Suprapubic skin (tissue), 4 donors: ENCODE measurements at regions not wholly inside any gene's neighbourhood (a gene's known extent, or its start where the extent isn't known, plus 50 kb on each side); places are given as distances from the start of the nearest gene placed in this dataset.

ENCODE experiments used
- DNase-seq, 2 donors: peaks; one replicate each; pipeline ENCODE4 v3.0.0-alpha.2; 2019; ENCODE audit warnings: low spot score in 2 of 2
- H3K27ac ChIP-seq: fragments of 200-600 bp; sonication (generic); one replicate; pipeline ENCODE4 v1.5.1; 2019
- H3K27me3 ChIP-seq: fragments of 200-600 bp; sonication (generic); one replicate; pipeline ENCODE4 v1.5.1; 2019
- H3K36me3 ChIP-seq: fragments of 200-600 bp; sonication (generic); one replicate; pipeline ENCODE4 v1.5.1; 2019
- H3K4me1 ChIP-seq: fragments of 200-600 bp; sonication (generic); one replicate; pipeline ENCODE4 v1.5.1; 2019
- H3K4me3 ChIP-seq: fragments of 200-600 bp; sonication (generic); one replicate; pipeline ENCODE4 v1.5.1; 2019; ENCODE audit warnings: mild to moderate bottlenecking
- H3K9me3 ChIP-seq: fragments of 200-600 bp; sonication (generic); one replicate; pipeline ENCODE4 v1.5.1; 2019
- EP300 ChIP-seq: sonication (generic); formaldehyde crosslinking; IDR thresholded peaks from one replicate; pipeline ENCODE4 v1.6.1; 2017; ENCODE audit warnings: antibody characterized with exemption
- POLR2A ChIP-seq, 2 donors: fragments of 450-650 bp; IDR thresholded peaks; one replicate each; pipeline ENCODE4 v1.6.1; 2017; ENCODE audit warnings: antibody characterized with exemption in 2 of 2, mild to moderate bottlenecking in 2 of 2, moderate library complexity in 2 of 2
- POLR2AphosphoS5 ChIP-seq, 3 donors: sonication (generic); formaldehyde crosslinking; IDR thresholded peaks; one replicate each; pipeline ENCODE4 v1.6.1; 2017; ENCODE audit warnings: antibody characterized with exemption in 3 of 3
- WGBS: methylation state at CpG from one replicate; pipeline ENCODE4 v1.1.5; 2018; 5-methylcytosine and 5-hydroxymethylcytosine counted together
- TF ChIP-seq, protein P1 (sequence below), 2 donors: fragments of 200-600 bp in 1 of 2; fragments of 450-650 bp in 1 of 2; sonication (generic) in 1 of 2; IDR thresholded peaks; one replicate each; pipeline ENCODE4 v1.5.1; 2016 to 2019; ENCODE audit warnings: antibody characterized with exemption in 2 of 2, mild to moderate bottlenecking in 1 of 2, moderate library complexity in 1 of 2

DNA sequence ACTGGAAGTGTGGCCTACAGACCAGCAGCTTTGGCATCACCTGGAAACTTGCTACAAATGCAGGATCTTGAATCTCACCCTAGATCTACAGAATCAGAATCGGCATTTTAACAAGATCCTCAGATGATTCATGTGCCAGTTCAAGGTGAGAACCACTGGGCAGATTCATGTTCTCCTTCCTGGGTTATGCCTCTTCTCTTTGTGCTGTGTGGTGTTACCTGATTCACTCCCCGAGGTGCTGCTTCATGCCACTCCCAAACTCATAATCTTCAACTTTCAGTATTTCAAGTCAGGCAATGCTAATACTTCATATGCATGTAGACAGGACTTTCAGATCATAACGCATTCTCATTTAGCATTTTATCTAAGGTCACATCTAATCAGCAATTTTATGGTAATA lies 427.7 kb downstream of the FOXO1 start:
- 65% methylated on average over 3 of the region's 3 CpGs for WGBS
- no peaks in the 10 kb centered on the region for H3K27me3 ChIP-seq
- DNase-seq = no peak
- H3K9me3 ChIP-seq = no peaks in the 10 kb centered on the region
- no peaks in the 10 kb centered on the region for H3K36me3 ChIP-seq
- H3K27ac ChIP-seq = peak overlapping the region; percentile 89
- TF ChIP-seq, protein P1, sequence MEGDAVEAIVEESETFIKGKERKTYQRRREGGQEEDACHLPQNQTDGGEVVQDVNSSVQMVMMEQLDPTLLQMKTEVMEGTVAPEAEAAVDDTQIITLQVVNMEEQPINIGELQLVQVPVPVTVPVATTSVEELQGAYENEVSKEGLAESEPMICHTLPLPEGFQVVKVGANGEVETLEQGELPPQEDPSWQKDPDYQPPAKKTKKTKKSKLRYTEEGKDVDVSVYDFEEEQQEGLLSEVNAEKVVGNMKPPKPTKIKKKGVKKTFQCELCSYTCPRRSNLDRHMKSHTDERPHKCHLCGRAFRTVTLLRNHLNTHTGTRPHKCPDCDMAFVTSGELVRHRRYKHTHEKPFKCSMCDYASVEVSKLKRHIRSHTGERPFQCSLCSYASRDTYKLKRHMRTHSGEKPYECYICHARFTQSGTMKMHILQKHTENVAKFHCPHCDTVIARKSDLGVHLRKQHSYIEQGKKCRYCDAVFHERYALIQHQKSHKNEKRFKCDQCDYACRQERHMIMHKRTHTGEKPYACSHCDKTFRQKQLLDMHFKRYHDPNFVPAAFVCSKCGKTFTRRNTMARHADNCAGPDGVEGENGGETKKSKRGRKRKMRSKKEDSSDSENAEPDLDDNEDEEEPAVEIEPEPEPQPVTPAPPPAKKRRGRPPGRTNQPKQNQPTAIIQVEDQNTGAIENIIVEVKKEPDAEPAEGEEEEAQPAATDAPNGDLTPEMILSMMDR (IDR thresholded peaks at IDR 0.05) = no peak
- TF ChIP-seq POLR2A (IDR thresholded peaks at IDR 0.05) = no peak
- TF ChIP-seq EP300 = no peak
- TF ChIP-seq POLR2AphosphoS5 (IDR thresholded peaks at IDR 0.05) = no peak
- H3K4me3 ChIP-seq = no peak overlapping the region
- peaks cover 55% of the 10 kb centered on the region for H3K4me1 ChIP-seq

DNA sequence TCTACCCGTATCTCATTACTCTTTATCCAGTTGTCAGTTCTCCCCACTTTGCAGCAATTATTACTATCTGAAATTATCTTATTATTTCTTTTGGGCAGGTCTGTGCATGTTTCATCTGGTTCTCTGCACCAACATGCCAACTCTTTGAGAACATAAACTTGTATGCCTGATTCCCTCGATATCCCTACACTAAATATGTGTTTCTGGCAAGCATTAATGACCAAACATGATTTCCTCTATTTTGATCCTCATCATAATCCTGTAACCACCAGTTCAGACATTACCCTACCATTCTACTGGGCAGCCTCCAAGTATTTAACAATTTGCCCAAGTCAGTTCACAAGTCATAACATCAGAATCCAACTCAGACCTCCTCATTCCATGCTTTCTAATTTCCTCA lies 426.1 kb downstream of the FOXO1 start:
- WGBS = 53% methylated on average over 2 of the region's 2 CpGs
- TF ChIP-seq EP300 (no peak), POLR2AphosphoS5 (IDR thresholded peaks at IDR 0.05) (no peak), POLR2A (IDR thresholded peaks at IDR 0.05) (no peak)
- TF ChIP-seq, protein P1 (IDR thresholded peaks at IDR 0.05) = no peak
- Histone ChIP-seq H3K27me3 (no peaks in the 10 kb centered on the region), H3K4me1 (peaks cover 40% of the 10 kb centered on the region), H3K27ac (no peak overlapping the region), H3K4me3 (no peak overlapping the region), H3K9me3 (no peaks in the 10 kb centered on the region), H3K36me3 (no peaks in the 10 kb centered on the region)
- no peak for DNase-seq

DNA sequence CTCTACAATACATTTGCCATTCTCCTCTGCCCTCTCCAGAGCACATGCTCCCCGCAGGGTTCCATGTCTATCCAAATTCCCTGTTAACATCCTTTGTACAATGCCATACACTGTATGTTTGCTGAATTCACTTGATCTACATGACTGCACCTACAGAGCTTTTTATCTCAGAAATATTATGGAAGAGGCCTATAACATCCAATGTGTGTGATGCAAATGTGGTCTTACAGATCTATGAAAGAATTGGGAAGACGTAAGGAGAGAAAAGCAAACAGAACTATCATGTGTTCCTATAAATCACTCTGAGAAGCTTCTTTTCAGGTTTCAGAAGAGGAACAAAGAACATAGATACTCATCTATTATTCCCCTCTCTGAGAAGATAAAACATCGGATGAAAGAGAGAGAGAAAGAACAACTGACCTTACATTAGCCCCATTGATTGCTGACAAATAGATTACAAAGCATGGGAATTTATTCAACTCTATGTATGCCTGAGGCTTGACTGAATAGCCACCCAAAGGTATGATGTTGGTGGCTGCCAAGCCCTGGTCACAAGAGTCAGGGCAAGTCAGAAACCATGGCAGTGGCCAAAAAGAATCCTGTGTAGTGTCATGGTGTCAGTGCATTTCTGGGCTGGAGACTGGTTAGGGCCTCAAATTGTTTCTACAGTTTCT lies 425.2 kb downstream of the FOXO1 start:
- no peak overlapping the region for H3K27ac ChIP-seq
- H3K27me3 ChIP-seq = no peaks in the 10 kb centered on the region
- DNase-seq = no peak
- peaks cover 31% of the 10 kb centered on the region for H3K4me1 ChIP-seq
- WGBS = 92% methylated on average over 3 of the region's 3 CpGs
- H3K4me3 ChIP-seq = no peak overlapping the region
- H3K9me3 ChIP-seq = no peaks in the 10 kb centered on the region
- no peaks in the 10 kb centered on the region for H3K36me3 ChIP-seq
- TF ChIP-seq POLR2AphosphoS5 (IDR thresholded peaks at IDR 0.05) (no peak), POLR2A (IDR thresholded peaks at IDR 0.05) (no peak), EP300 (no peak)
- TF ChIP-seq, protein P1 (IDR thresholded peaks at IDR 0.05) = no peak

DNA sequence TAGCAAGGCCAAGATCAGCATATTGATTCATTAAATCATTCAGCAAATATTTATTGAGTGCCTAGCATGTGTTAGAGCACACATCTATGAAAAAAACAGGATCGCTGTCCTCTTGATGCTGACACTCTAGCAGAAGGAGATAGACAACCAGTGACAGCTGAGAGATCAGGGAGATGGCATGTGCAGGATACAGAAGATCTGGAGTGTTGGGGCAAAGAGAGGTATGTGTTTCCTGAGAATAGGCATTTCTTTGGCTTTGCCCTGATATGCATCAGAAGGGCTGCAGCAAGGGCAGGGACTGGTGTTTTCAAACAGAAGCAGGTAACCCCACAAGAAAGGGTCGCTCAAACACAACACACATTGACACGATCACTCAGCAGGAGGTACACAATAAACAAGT lies 423.4 kb downstream of the FOXO1 start:
- Histone ChIP-seq H3K36me3 (no peaks in the 10 kb centered on the region), H3K27me3 (no peaks in the 10 kb centered on the region), H3K4me3 (no peak overlapping the region), H3K4me1 (peaks cover 13% of the 10 kb centered on the region), H3K9me3 (no peaks in the 10 kb centered on the region), H3K27ac (no peak overlapping the region)
- no peak for DNase-seq
- 95% methylated on average over 3 of the region's 3 CpGs for WGBS
- TF ChIP-seq POLR2AphosphoS5 (IDR thresholded peaks at IDR 0.05) = no peak
- TF ChIP-seq EP300 = no peak
- TF ChIP-seq, protein P1 (IDR thresholded peaks at IDR 0.05) = no peak
- TF ChIP-seq POLR2A (IDR thresholded peaks at IDR 0.05) = no peak

DNA sequence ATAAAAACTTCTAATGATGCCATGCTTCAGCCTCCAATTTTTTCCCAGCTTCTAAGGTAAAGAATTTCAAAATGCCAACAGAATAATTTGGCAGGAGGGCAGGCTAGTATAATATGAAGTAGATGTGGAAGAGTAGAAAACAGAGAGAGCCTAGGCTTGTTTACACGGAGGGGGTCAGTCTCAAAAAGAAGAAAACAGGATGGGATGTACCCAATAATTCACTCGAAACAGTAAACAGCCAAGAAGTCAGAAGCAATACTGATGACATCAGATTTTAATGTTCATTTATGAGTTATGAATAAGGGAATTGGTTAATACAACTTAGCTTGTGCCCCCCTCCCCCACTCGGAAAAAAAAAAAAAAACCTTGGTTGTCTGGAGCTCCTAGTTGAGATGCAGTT lies 422.5 kb downstream of the FOXO1 start:
- no peak for DNase-seq
- TF ChIP-seq EP300 (no peak), POLR2A (IDR thresholded peaks at IDR 0.05) (no peak), POLR2AphosphoS5 (IDR thresholded peaks at IDR 0.05) (no peak)
- TF ChIP-seq, protein P1 (IDR thresholded peaks at IDR 0.05) = no peak
- Histone ChIP-seq H3K9me3 (no peaks in the 10 kb centered on the region), H3K27ac (no peak overlapping the region), H3K27me3 (no peaks in the 10 kb centered on the region), H3K4me3 (no peak overlapping the region), H3K4me1 (peaks cover 5% of the 10 kb centered on the region), H3K36me3 (no peaks in the 10 kb centered on the region)
- WGBS = 52% methylated on average over 3 of the region's 3 CpGs
